Stimulated activated naive B cell treated with anti-CD40 and anti-IgM and Interleukin-4, amounts not matched to agents 10 μg/mL and 1 μg/mL and 100 μg/mL, for 72 hours (primary cell): ENCODE measurements at regions not wholly inside any gene's neighbourhood (a gene's known extent, or its start where the extent isn't known, plus 50 kb on each side); places are given as distances from the start of the nearest gene placed in this dataset.

Experiments
- ATAC-seq, 2 donors: fragments of 150-1000 bp; cut with Tn5 transposase; replicated peaks; 2 replicates each; pipeline ENCODE4 v1.10.0; 2021; ENCODE audit warnings: moderate library complexity in 1 of 2
- DNase-seq: peaks from one replicate; pipeline ENCODE4 v3.0.0; 2021
- H3K27ac Mint-ChIP-seq: one replicate; pipeline ENCODE4 v1.8.0; 2022; ENCODE audit warnings: mild to moderate bottlenecking, mixed read lengths
- H3K27me3 Mint-ChIP-seq, 2 donors: one replicate each; pipeline ENCODE4 v1.8.0; 2022; ENCODE audit warnings: mixed read lengths in 2 of 2
- H3K36me3 Mint-ChIP-seq, 2 donors: one replicate each; pipeline ENCODE4 v1.8.0; 2022; ENCODE audit warnings: mixed read lengths in 2 of 2, mild to moderate bottlenecking in 1 of 2
- H3K4me1 Mint-ChIP-seq, 2 donors: one replicate each; pipeline ENCODE4 v1.8.0; 2022; ENCODE audit warnings: mixed read lengths in 2 of 2, mild to moderate bottlenecking in 1 of 2
- H3K4me3 Mint-ChIP-seq, 2 donors: one replicate each; pipeline ENCODE4 v1.8.0; 2022; ENCODE audit warnings: mild to moderate bottlenecking in 2 of 2, mixed read lengths in 2 of 2, moderate library complexity in 1 of 2
- H3K9me3 Mint-ChIP-seq, 2 donors: one replicate each; pipeline ENCODE4 v1.8.0; 2022; ENCODE audit warnings: mixed read lengths in 2 of 2, mild to moderate bottlenecking in 1 of 2

GRCh38 chr10:29805134-29805723 is 170.5 kb upstream of the SVIL start:
- Mint-ChIP-seq H3K36me3 (no peaks in the 10 kb centered on the region), H3K4me3 (no peak overlapping the region), H3K27me3 (peaks cover 0 to 11% of the 10 kb centered on the region in 2 donors), H3K27ac (no peak overlapping the region), H3K9me3 (peaks cover 7 to 12% of the 10 kb centered on the region in 2 donors), H3K4me1 (peaks cover 2 to 6% of the 10 kb centered on the region in 2 donors)
- DNase-seq (no peak), ATAC-seq (no peak)

GRCh38 chr10:29804025-29804852 is 169.5 kb upstream of the SVIL start:
- Mint-ChIP-seq H3K27ac (no peak overlapping the region), H3K4me3 (no peak overlapping the region), H3K36me3 (no peaks in the 10 kb centered on the region), H3K9me3 (peaks cover 7 to 12% of the 10 kb centered on the region in 2 donors), H3K4me1 (peaks cover 2 to 6% of the 10 kb centered on the region in 2 donors), H3K27me3 (peaks cover 0 to 6% of the 10 kb centered on the region in 2 donors)
- DNase-seq (no peak), ATAC-seq (no peak)

- no peak overlapping the region for H3K27ac Mint-ChIP-seq
- DNase-seq (no peak), ATAC-seq (no peak)
- H3K9me3 Mint-ChIP-seq, result peaks cover 7 to 12% of the 10 kb centered on the region in 2 donors
- no peaks in the 10 kb centered on the region for H3K36me3 Mint-ChIP-seq
- H3K27me3 Mint-ChIP-seq, result peaks cover 0 to 6% of the 10 kb centered on the region in 2 donors
- H3K4me1 Mint-ChIP-seq, result peaks cover 2 to 6% of the 10 kb centered on the region in 2 donors
- no peak overlapping the region for H3K4me3 Mint-ChIP-seq
These were observed 167.4 kb upstream of the SVIL start for GRCh38 chr10:29802171-29802570.

GRCh38 chr10:29798921-29799690 is 164.3 kb upstream of the SVIL start:
- H3K27me3 Mint-ChIP-seq, result peaks cover 0 to 10% of the 10 kb centered on the region in 2 donors
- H3K36me3 Mint-ChIP-seq, result no peaks in the 10 kb centered on the region
- no peak for ATAC-seq
- no peak for DNase-seq
- peaks cover 5 to 12% of the 10 kb centered on the region in 2 donors for H3K9me3 Mint-ChIP-seq
- no peak overlapping the region for H3K4me3 Mint-ChIP-seq
- no peak overlapping the region for H3K27ac Mint-ChIP-seq
- H3K4me1 Mint-ChIP-seq, result peaks cover 2 to 6% of the 10 kb centered on the region in 2 donors

- Mint-ChIP-seq H3K9me3 (peaks cover 3 to 12% of the 10 kb centered on the region in 2 donors), H3K27ac (no peak overlapping the region), H3K4me3 (no peak overlapping the region), H3K27me3 (peaks cover 0 to 10% of the 10 kb centered on the region in 2 donors), H3K36me3 (no peaks in the 10 kb centered on the region), H3K4me1 (no peaks in the 10 kb centered on the region)
- ATAC-seq (no peak), DNase-seq (no peak)
These were observed 162.8 kb upstream of the SVIL start for GRCh38 chr10:29797616-29798015.

GRCh38 chr10:29795850-29796249 is 161.1 kb upstream of the SVIL start:
- Mint-ChIP-seq H3K27me3 (peaks cover 0 to 10% of the 10 kb centered on the region in 2 donors), H3K4me1 (no peaks in the 10 kb centered on the region), H3K36me3 (no peaks in the 10 kb centered on the region), H3K9me3 (peaks cover 0 to 4% of the 10 kb centered on the region in 2 donors), H3K27ac (no peak overlapping the region), H3K4me3 (no peak overlapping the region)
- ATAC-seq, result no peak
- no peak for DNase-seq

- no peak overlapping the region for H3K27ac Mint-ChIP-seq
- no peak for ATAC-seq
- no peaks in the 10 kb centered on the region for H3K9me3 Mint-ChIP-seq
- no peaks in the 10 kb centered on the region for H3K36me3 Mint-ChIP-seq
- peaks cover 0 to 10% of the 10 kb centered on the region in 2 donors for H3K27me3 Mint-ChIP-seq
- DNase-seq, result no peak
- H3K4me1 Mint-ChIP-seq, result no peaks in the 10 kb centered on the region
- no peak overlapping the region for H3K4me3 Mint-ChIP-seq
These were observed 160.2 kb upstream of the SVIL start for GRCh38 chr10:29794776-29795611.

- Mint-ChIP-seq H3K4me3 (no peak overlapping the region), H3K36me3 (no peaks in the 10 kb centered on the region), H3K4me1 (no peaks in the 10 kb centered on the region), H3K27me3 (peaks cover 0 to 10% of the 10 kb centered on the region in 2 donors), H3K27ac (no peak overlapping the region), H3K9me3 (peaks cover 1 to 3% of the 10 kb centered on the region in 2 donors)
- ATAC-seq (no peak), DNase-seq (no peak)
These were observed 157.0 kb upstream of the SVIL start for GRCh38 chr10:29791773-29792172.

- no peaks in the 10 kb centered on the region for H3K4me1 Mint-ChIP-seq
- H3K9me3 Mint-ChIP-seq, result peaks cover 1 to 3% of the 10 kb centered on the region in 2 donors
- ATAC-seq (no peak), DNase-seq (no peak)
- no peak overlapping the region for H3K27ac Mint-ChIP-seq
- no peak overlapping the region for H3K4me3 Mint-ChIP-seq
- peaks cover 0 to 6% of the 10 kb centered on the region in 2 donors for H3K27me3 Mint-ChIP-seq
- H3K36me3 Mint-ChIP-seq, result no peaks in the 10 kb centered on the region
These were observed 155.4 kb upstream of the SVIL start for GRCh38 chr10:29790207-29790606.

- Mint-ChIP-seq H3K27ac (no peak overlapping the region), H3K9me3 (peaks cover 1 to 3% of the 10 kb centered on the region in 2 donors), H3K27me3 (peaks cover 0 to 9% of the 10 kb centered on the region in 2 donors), H3K4me1 (peaks cover 0 to 4% of the 10 kb centered on the region in 2 donors), H3K4me3 (no peak overlapping the region), H3K36me3 (no peaks in the 10 kb centered on the region)
- DNase-seq (no peak), ATAC-seq (no peak)
These were observed 153.3 kb upstream of the SVIL start for GRCh38 chr10:29788113-29788512.

GRCh38 chr10:29785701-29786100 is 150.9 kb upstream of the SVIL start:
- no peaks in the 10 kb centered on the region for H3K36me3 Mint-ChIP-seq
- H3K9me3 Mint-ChIP-seq, result peaks cover 1 to 3% of the 10 kb centered on the region in 2 donors
- no peak overlapping the region for H3K4me3 Mint-ChIP-seq
- no peak overlapping the region for H3K27ac Mint-ChIP-seq
- H3K27me3 Mint-ChIP-seq, result peaks cover 0 to 6% of the 10 kb centered on the region in 2 donors
- ATAC-seq (no peak), DNase-seq (no peak)
- H3K4me1 Mint-ChIP-seq, result peaks cover 0 to 8% of the 10 kb centered on the region in 2 donors

GRCh38 chr10:29784175-29784773 is 149.5 kb upstream of the SVIL start:
- H3K36me3 Mint-ChIP-seq, result no peaks in the 10 kb centered on the region
- peaks cover 1 to 3% of the 10 kb centered on the region in 2 donors for H3K9me3 Mint-ChIP-seq
- peaks cover under 1 to 9% of the 10 kb centered on the region in 2 donors for H3K27me3 Mint-ChIP-seq
- no peak overlapping the region for H3K27ac Mint-ChIP-seq
- no peak overlapping the region for H3K4me3 Mint-ChIP-seq
- no peak for ATAC-seq
- DNase-seq, result no peak
- peaks cover 0 to 8% of the 10 kb centered on the region in 2 donors for H3K4me1 Mint-ChIP-seq

GRCh38 chr10:29783201-29783947 is 148.6 kb upstream of the SVIL start:
- Mint-ChIP-seq H3K27ac (no peak overlapping the region), H3K27me3 (peaks cover 4 to 12% of the 10 kb centered on the region in 2 donors), H3K9me3 (peaks cover 1 to 5% of the 10 kb centered on the region in 2 donors), H3K4me3 (no peak overlapping the region), H3K4me1 (peaks cover 0 to 8% of the 10 kb centered on the region in 2 donors), H3K36me3 (no peaks in the 10 kb centered on the region)
- ATAC-seq (no peak), DNase-seq (no peak)
